Stimulated activated naive CD4-positive, alpha-beta T cell (primary cell): ENCODE measurements at regions not wholly inside any gene's neighbourhood (a gene's known extent, or its start where the extent isn't known, plus 50 kb on each side); places are given as distances from the start of the nearest gene placed in this dataset.
"Not testable (repeated sequence)": the region's sequence is repeated elsewhere in the genome, so short reads cannot be mapped to it uniquely, and the experiment has no call there.

Experiments
- DNase-seq, 6 experiments: peaks; one replicate each; lab custom pipeline; 2025; lab: John Stamatoyannopoulos, UW

GRCh38 chr6:8831366-8832152 lies 396.2 kb upstream of the SLC35B3 start:
- DNase-seq: no peak

GRCh38 chr6:8830794-8831193 lies 395.4 kb upstream of the SLC35B3 start:
- no peak for DNase-seq

- DNase-seq: no peak
These were observed 394.5 kb upstream of the SLC35B3 start for GRCh38 chr6:8829796-8830195.

GRCh38 chr6:8829296-8829695 lies 394.0 kb upstream of the SLC35B3 start:
- DNase-seq: no peak

GRCh38 chr6:8828376-8828775 lies 393.0 kb upstream of the SLC35B3 start:
- DNase-seq: no peak

GRCh38 chr6:8825726-8826125 lies 390.4 kb upstream of the SLC35B3 start:
- DNase-seq: no peak

GRCh38 chr6:8821981-8822381 lies 386.6 kb upstream of the SLC35B3 start:
- no peak for DNase-seq

GRCh38 chr6:8820313-8820712 lies 385.0 kb upstream of the SLC35B3 start:
- no peak for DNase-seq

- DNase-seq: no peak
These were observed 384.1 kb upstream of the SLC35B3 start for GRCh38 chr6:8819446-8819845.

- no peak for DNase-seq
These were observed 379.2 kb upstream of the SLC35B3 start for GRCh38 chr6:8814440-8815000.

- no peak for DNase-seq
These were observed 375.0 kb upstream of the SLC35B3 start for GRCh38 chr6:8810325-8810724.

GRCh38 chr6:8809662-8810061 lies 374.3 kb upstream of the SLC35B3 start:
- no peak for DNase-seq

GRCh38 chr6:8803181-8803760 lies 367.9 kb upstream of the SLC35B3 start:
- DNase-seq: no peak

GRCh38 chr6:8802397-8802796 lies 367.1 kb upstream of the SLC35B3 start:
- DNase-seq: not testable (repeated sequence)

GRCh38 chr6:8794420-8794819 lies 359.1 kb upstream of the SLC35B3 start:
- DNase-seq: no peak

- no peak for DNase-seq
These were observed 354.5 kb upstream of the SLC35B3 start for GRCh38 chr6:8789878-8790277.

GRCh38 chr6:8785223-8785622 lies 349.9 kb upstream of the SLC35B3 start:
- DNase-seq: no peak

- no peak for DNase-seq
These were observed 347.8 kb upstream of the SLC35B3 start for GRCh38 chr6:8783191-8783590.

- DNase-seq: no peak
These were observed 345.3 kb upstream of the SLC35B3 start for GRCh38 chr6:8780653-8781052.

- DNase-seq: no peak
These were observed 329.4 kb upstream of the SLC35B3 start for GRCh38 chr6:8764733-8765132.

GRCh38 chr6:8760951-8761350 lies 325.6 kb upstream of the SLC35B3 start:
- DNase-seq: no peak

GRCh38 chr6:8758412-8758811 lies 323.1 kb upstream of the SLC35B3 start:
- DNase-seq: no peak

- no peak for DNase-seq
These were observed 315.3 kb upstream of the SLC35B3 start for GRCh38 chr6:8750627-8751026.

GRCh38 chr6:8749465-8749864 lies 314.1 kb upstream of the SLC35B3 start:
- no peak for DNase-seq
